Glutamatergic neuron (in vitro differentiated cells): ENCODE measurements at regions not wholly inside any gene's neighbourhood (a gene's known extent, or its start where the extent isn't known, plus 50 kb on each side); places are given as distances from the start of the nearest gene placed in this dataset.
"Not testable (repeated sequence)": the region's sequence is repeated elsewhere in the genome, so short reads cannot be mapped to it uniquely, and the experiment has no call there.

Source experiments
- DNase-seq: peaks from one replicate; pipeline ENCODE4 v3.0.0; 2022
- H3K27ac Mint-ChIP-seq: one replicate; pipeline ENCODE4 v1.8.0; 2020; ENCODE audit warnings: mild to moderate bottlenecking, mixed read lengths, inconsistent platforms; ENCODE audit not compliant: unreplicated experiment
- H3K27me3 Mint-ChIP-seq: one replicate; pipeline ENCODE4 v1.8.0; 2020; ENCODE audit warnings: mild to moderate bottlenecking, moderate library complexity, mixed read lengths, inconsistent platforms; ENCODE audit not compliant: unreplicated experiment
- H3K36me3 Mint-ChIP-seq: one replicate; pipeline ENCODE4 v1.8.0; 2020; ENCODE audit warnings: mild to moderate bottlenecking, mixed read lengths, inconsistent platforms; ENCODE audit not compliant: unreplicated experiment
- H3K4me1 Mint-ChIP-seq: one replicate; pipeline ENCODE4 v1.8.0; 2020; ENCODE audit warnings: mild to moderate bottlenecking, low read depth, mixed read lengths, inconsistent platforms; ENCODE audit not compliant: unreplicated experiment
- H3K4me3 Mint-ChIP-seq: one replicate; pipeline ENCODE4 v1.8.0; 2020; ENCODE audit warnings: mild to moderate bottlenecking, mixed read lengths, inconsistent platforms; ENCODE audit not compliant: unreplicated experiment
- H3K9me3 Mint-ChIP-seq: one replicate; pipeline ENCODE4 v1.8.0; 2020; ENCODE audit warnings: mild to moderate bottlenecking, moderate library complexity, mixed read lengths, inconsistent platforms; ENCODE audit not compliant: unreplicated experiment
- CTCF ChIP-seq: fragments of 200-600 bp; sonication (generic); IDR thresholded peaks from one replicate; pipeline ENCODE4 v1.5.0; 2021; ENCODE audit not compliant: partially characterized antibody, unreplicated experiment

- Mint-ChIP-seq H3K27me3 (no peaks in the 10 kb centered on the region), H3K27ac (no peak overlapping the region), H3K36me3 (peaks cover 4% of the 10 kb centered on the region), H3K4me3 (no peak overlapping the region), H3K9me3 (peaks cover 4% of the 10 kb centered on the region), H3K4me1 (no peaks in the 10 kb centered on the region)
- no peak for TF ChIP-seq CTCF
- DNase-seq = no peak
Measured at GRCh38 chr13:86591862-86592261, 792.6 kb upstream of the SLITRK6 start.

- H3K4me3 Mint-ChIP-seq = no peak overlapping the region
- DNase-seq = no peak
- H3K36me3 Mint-ChIP-seq = no peaks in the 10 kb centered on the region
- H3K27ac Mint-ChIP-seq = no peak overlapping the region
- peaks cover 2% of the 10 kb centered on the region for H3K9me3 Mint-ChIP-seq
- H3K27me3 Mint-ChIP-seq = no peaks in the 10 kb centered on the region
- H3K4me1 Mint-ChIP-seq = peaks cover 2% of the 10 kb centered on the region
- no peak for TF ChIP-seq CTCF
Measured at GRCh38 chr13:86601351-86601750, 802.1 kb upstream of the SLITRK6 start.

- Mint-ChIP-seq H3K27ac (peak overlapping the region; percentile 38), H3K9me3 (peaks cover 8% of the 10 kb centered on the region), H3K27me3 (peaks cover 1% of the 10 kb centered on the region), H3K4me3 (no peak overlapping the region), H3K36me3 (no peaks in the 10 kb centered on the region), H3K4me1 (peaks cover 8% of the 10 kb centered on the region)
- no peak for TF ChIP-seq CTCF
- DNase-seq = no peak
Measured at GRCh38 chr13:86606264-86606663, 807.0 kb upstream of the SLITRK6 start.

GRCh38 chr13:86608701-86609100 lies 809.5 kb upstream of the SLITRK6 start:
- Mint-ChIP-seq H3K9me3 (peaks cover 8% of the 10 kb centered on the region), H3K36me3 (no peaks in the 10 kb centered on the region), H3K27ac (peak overlapping the region; percentile 78), H3K27me3 (peaks cover 2% of the 10 kb centered on the region), H3K4me1 (peaks cover 6% of the 10 kb centered on the region), H3K4me3 (no peak overlapping the region)
- TF ChIP-seq CTCF = no peak
- DNase-seq = no peak

- no peak overlapping the region for H3K27ac Mint-ChIP-seq
- H3K36me3 Mint-ChIP-seq = no peaks in the 10 kb centered on the region
- no peaks in the 10 kb centered on the region for H3K9me3 Mint-ChIP-seq
- DNase-seq = no peak
- no peak for TF ChIP-seq CTCF
- H3K4me3 Mint-ChIP-seq = no peak overlapping the region
- peaks cover 5% of the 10 kb centered on the region for H3K4me1 Mint-ChIP-seq
- peaks cover 2% of the 10 kb centered on the region for H3K27me3 Mint-ChIP-seq
Measured at GRCh38 chr13:86633346-86633745, 834.1 kb upstream of the SLITRK6 start.

GRCh38 chr13:86651171-86651570 lies 852.0 kb upstream of the SLITRK6 start:
- DNase-seq = peak; percentile 16
- H3K27ac Mint-ChIP-seq, H3K9me3 Mint-ChIP-seq: not testable (repeated sequence)

More at GRCh38 chr13:86651171-86651570, 852.0 kb upstream of the SLITRK6 start:
- not testable (repeated sequence) for H3K4me3 Mint-ChIP-seq, H3K4me1 Mint-ChIP-seq, H3K27me3 Mint-ChIP-seq, H3K36me3 Mint-ChIP-seq
